DOHH2 (cell line): ENCODE measurements at regions not wholly inside any gene's neighbourhood (a gene's known extent, or its start where the extent isn't known, plus 50 kb on each side); places are given as distances from the start of the nearest gene placed in this dataset.
A peak's percentile ranks its signal among the peaks of the same experiment; 100 is the strongest.

Source experiments
- H3F3A ChIP-seq: fragments of 200-600 bp; sonication (generic), shearing (Covaris generic); 2 replicates; pipeline ENCODE4 v1.6.0; 2016; ENCODE audit warnings: antibody characterized with exemption, mild to moderate bottlenecking; ENCODE audit not compliant: control insufficient read depth, insufficient read depth
- H3K27ac ChIP-seq: fragments of 200-600 bp; sonication (generic); 2 replicates; pipeline ENCODE4 v1.5.1; 2014; ENCODE audit warnings: low read depth, mild to moderate bottlenecking, low read length, moderate library complexity
- H3K27me3 ChIP-seq: fragments of 200-600 bp; sonication (generic); 2 replicates; pipeline ENCODE4 v1.6.1; 2014; ENCODE audit warnings: mild to moderate bottlenecking, low read length, mixed read lengths; ENCODE audit not compliant: control insufficient read depth
- H3K36me3 ChIP-seq: fragments of 200-600 bp; sonication (generic); 2 replicates; pipeline ENCODE4 v1.6.1; 2014; ENCODE audit warnings: mild to moderate bottlenecking, low read length, moderate library complexity, mixed read lengths; ENCODE audit not compliant: control insufficient read depth
- H3K4me1 ChIP-seq: fragments of 200-600 bp; sonication (generic); 2 replicates; pipeline ENCODE4 v1.6.1; 2014; ENCODE audit warnings: mild to moderate bottlenecking, low read length, mixed read lengths; ENCODE audit not compliant: control insufficient read depth
- H3K4me2 ChIP-seq: fragments of 200-600 bp; sonication (generic); 2 replicates; pipeline ENCODE4 v1.6.0; 2014; ENCODE audit warnings: mild to moderate bottlenecking, low read length, moderate library complexity
- H3K4me3 ChIP-seq: fragments of 200-600 bp; sonication (generic); 2 replicates; pipeline ENCODE4 v1.5.1; 2014; ENCODE audit warnings: mild to moderate bottlenecking, low read length, mixed read lengths
- H3K79me2 ChIP-seq: fragments of 200-600 bp; sonication (generic); 2 replicates; pipeline ENCODE4 v1.6.1; 2014; ENCODE audit warnings: mild to moderate bottlenecking, low read length, mixed read lengths; ENCODE audit not compliant: control insufficient read depth
- H3K9me2 ChIP-seq: fragments of 200-600 bp; sonication (generic); replicated peaks from 2 replicates; pipeline ENCODE4 v1.6.1; 2014; ENCODE audit warnings: mild to moderate bottlenecking, low read length, mixed read lengths; ENCODE audit not compliant: control insufficient read depth
- H3K9me3 ChIP-seq: fragments of 200-600 bp; sonication (generic); 2 replicates; pipeline ENCODE4 v1.6.1; 2014; ENCODE audit warnings: antibody characterized with exemption, low read length, mixed read lengths; ENCODE audit not compliant: control insufficient read depth, insufficient read depth
- H4K20me1 ChIP-seq: fragments of 200-600 bp; sonication (generic); 2 replicates; pipeline ENCODE4 v1.6.0; 2014; ENCODE audit warnings: low read depth, mild to moderate bottlenecking, antibody characterized with exemption, low read length, moderate library complexity; ENCODE audit not compliant: control insufficient read depth, insufficient read depth
- EZH2phosphoT487 ChIP-seq: fragments of 200-600 bp; sonication (generic); IDR thresholded peaks from 2 replicates; pipeline ENCODE4 v1.6.1; 2017; ENCODE audit warnings: borderline replicate concordance, mild to moderate bottlenecking, antibody characterized with exemption, low read length, moderate library complexity, mixed read lengths
- TF ChIP-seq, protein P1 (sequence below): fragments of 200-600 bp; sonication (generic); IDR thresholded peaks from one replicate; pipeline ENCODE4 v1.5.1; 2014; ENCODE audit warnings: antibody characterized with exemption, mild to moderate bottlenecking, low read depth, low read length; ENCODE audit not compliant: poor library complexity, severe bottlenecking

DNA sequence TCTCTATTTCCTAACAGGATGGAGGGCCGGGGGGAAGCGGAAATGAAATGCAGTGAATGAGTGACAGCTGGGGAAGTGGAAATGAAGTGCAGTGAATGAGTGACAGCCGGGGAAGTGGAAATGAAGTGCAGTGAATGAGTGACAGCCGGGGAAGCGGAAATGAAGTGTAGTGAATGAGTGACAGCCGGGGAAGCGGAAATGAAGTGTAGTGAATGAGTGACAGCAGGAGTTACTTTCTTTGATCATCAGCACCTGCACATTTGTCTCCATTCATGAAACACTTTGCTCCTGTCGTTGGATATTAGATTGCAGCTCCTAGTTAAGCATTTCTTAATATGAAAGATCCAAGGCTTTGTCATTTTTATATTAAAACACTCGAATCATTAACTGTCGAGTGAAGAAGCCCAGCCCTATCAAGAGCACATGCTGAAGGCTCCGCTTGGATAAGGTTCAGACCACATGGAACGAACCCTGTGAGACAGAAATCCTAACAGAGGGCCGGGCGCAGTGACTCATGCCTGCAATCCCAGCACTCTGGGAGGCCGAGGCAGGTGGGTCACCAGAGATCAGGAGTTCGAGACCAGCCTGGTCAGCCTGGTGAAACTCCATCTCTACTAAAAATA, 406.0 kb upstream of the ADARB2 start:
- no peaks in the 10 kb centered on the region for H3K9me2 ChIP-seq
- H3K36me3 ChIP-seq = no peaks in the 10 kb centered on the region
- TF ChIP-seq, protein P1, sequence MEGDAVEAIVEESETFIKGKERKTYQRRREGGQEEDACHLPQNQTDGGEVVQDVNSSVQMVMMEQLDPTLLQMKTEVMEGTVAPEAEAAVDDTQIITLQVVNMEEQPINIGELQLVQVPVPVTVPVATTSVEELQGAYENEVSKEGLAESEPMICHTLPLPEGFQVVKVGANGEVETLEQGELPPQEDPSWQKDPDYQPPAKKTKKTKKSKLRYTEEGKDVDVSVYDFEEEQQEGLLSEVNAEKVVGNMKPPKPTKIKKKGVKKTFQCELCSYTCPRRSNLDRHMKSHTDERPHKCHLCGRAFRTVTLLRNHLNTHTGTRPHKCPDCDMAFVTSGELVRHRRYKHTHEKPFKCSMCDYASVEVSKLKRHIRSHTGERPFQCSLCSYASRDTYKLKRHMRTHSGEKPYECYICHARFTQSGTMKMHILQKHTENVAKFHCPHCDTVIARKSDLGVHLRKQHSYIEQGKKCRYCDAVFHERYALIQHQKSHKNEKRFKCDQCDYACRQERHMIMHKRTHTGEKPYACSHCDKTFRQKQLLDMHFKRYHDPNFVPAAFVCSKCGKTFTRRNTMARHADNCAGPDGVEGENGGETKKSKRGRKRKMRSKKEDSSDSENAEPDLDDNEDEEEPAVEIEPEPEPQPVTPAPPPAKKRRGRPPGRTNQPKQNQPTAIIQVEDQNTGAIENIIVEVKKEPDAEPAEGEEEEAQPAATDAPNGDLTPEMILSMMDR = no peak
- no peak for TF ChIP-seq EZH2phosphoT487
- no peak overlapping the region for H3K4me3 ChIP-seq
- H4K20me1 ChIP-seq = no peaks in the 10 kb centered on the region
- H3K4me2 ChIP-seq = no peak overlapping the region
- no peak overlapping the region for H3K27ac ChIP-seq
- no peaks in the 10 kb centered on the region for H3K4me1 ChIP-seq
- no peaks in the 10 kb centered on the region for H3F3A ChIP-seq
- H3K27me3 ChIP-seq = peaks cover 10% of the 10 kb centered on the region
- no peaks in the 10 kb centered on the region for H3K9me3 ChIP-seq
- H3K79me2 ChIP-seq = no peaks in the 10 kb centered on the region

DNA sequence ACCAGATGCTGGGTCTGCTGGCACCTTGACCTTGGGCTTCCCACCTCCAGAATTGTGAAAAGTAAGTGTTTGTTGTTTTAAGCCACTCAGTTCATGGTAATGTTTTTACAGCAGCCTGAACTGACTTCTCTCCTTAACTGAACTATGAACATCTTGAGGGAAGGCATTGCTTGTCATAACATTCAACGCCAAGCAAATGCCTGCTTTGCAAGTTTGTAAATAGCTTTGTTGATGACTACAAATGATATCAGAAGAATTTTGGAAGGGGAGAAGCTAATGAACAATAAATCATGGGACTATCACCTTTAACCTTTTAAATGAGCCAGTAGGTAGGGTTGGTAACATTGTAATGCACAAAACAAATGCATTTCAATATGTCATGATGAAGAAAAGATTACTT, 402.4 kb upstream of the ADARB2 start:
- Histone ChIP-seq H3F3A (no peaks in the 10 kb centered on the region), H3K36me3 (no peaks in the 10 kb centered on the region), H4K20me1 (no peaks in the 10 kb centered on the region), H3K4me1 (no peaks in the 10 kb centered on the region), H3K27me3 (peaks cover 10% of the 10 kb centered on the region), H3K27ac (no peak overlapping the region), H3K79me2 (no peaks in the 10 kb centered on the region), H3K4me2 (no peak overlapping the region), H3K9me3 (no peaks in the 10 kb centered on the region), H3K4me3 (no peak overlapping the region), H3K9me2 (no peaks in the 10 kb centered on the region)
- TF ChIP-seq EZH2phosphoT487 = no peak
- TF ChIP-seq, protein P1 = no peak

DNA sequence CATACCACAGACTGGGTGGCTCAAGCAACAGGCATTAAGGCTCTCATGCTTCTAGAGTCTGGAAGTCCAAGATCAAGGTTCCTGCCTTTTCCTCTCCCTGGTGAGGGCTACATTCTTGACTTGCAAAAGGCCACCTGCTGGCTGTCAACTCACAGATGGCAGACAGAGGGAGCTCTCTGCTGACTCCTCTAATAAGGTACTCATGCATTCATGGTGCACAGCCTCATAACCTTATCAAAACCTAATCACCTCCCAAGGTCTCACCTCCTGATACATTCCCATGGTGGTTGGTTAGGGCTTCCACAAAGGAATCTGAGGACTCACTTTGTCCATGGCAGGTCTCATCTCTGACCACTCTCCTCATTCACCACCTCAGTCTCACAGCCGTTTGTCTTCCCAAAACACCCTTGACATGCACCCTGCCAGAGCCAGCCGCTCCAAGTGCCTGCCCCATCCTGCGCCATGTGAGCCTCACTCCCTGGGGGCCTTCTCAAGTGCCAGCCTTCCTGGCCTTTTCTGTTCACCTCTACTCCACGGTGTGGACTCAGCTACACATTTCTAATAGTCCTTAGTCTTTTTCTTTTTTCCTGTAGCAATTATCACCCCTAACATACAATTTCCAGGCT, 400.3 kb upstream of the ADARB2 start:
- no peak overlapping the region for H3K27ac ChIP-seq
- no peaks in the 10 kb centered on the region for H3K9me2 ChIP-seq
- no peaks in the 10 kb centered on the region for H3F3A ChIP-seq
- no peaks in the 10 kb centered on the region for H3K79me2 ChIP-seq
- H3K4me1 ChIP-seq = no peaks in the 10 kb centered on the region
- TF ChIP-seq EZH2phosphoT487 = no peak
- TF ChIP-seq, protein P1 = peak; percentile 70
- no peaks in the 10 kb centered on the region for H3K36me3 ChIP-seq
- no peak overlapping the region for H3K4me3 ChIP-seq
- H4K20me1 ChIP-seq = no peaks in the 10 kb centered on the region
- H3K4me2 ChIP-seq = no peak overlapping the region
- H3K9me3 ChIP-seq = no peaks in the 10 kb centered on the region
- H3K27me3 ChIP-seq = peaks cover 10% of the 10 kb centered on the region
